K562 (cell line): ENCODE measurements at regions not wholly inside any gene's neighbourhood (a gene's known extent, or its start where the extent isn't known, plus 50 kb on each side); places are given as distances from the start of the nearest gene placed in this dataset.

Source experiments
- DPF2 ChIP-seq: fragments of 450-650 bp; IDR thresholded peaks from 2 replicates; pipeline ENCODE4 v1.6.1; 2016
- NR2C2 ChIP-seq, 2 experiments: fragments of 200-800 bp in 1 of 2; sonication (Bioruptor generic) in 1 of 2; sonication (generic) in 1 of 2; formaldehyde crosslinking in 1 of 2; IDR thresholded peaks; 2 replicates each; pipeline versions ENCODE4 v1.6.1 to v1.8.0; 2016 to 2022; ENCODE audit warnings: mild to moderate bottlenecking in 1 of 2, missing compliant biosample characterization in 1 of 2, missing genetic modification characterization in 1 of 2, missing genetic modification reagents in 1 of 2
- POLR2A ChIP-seq: fragments of 450-650 bp; conservative IDR thresholded peaks from 2 replicates; pipeline ENCODE4 v1.6.1; 2016
- PYGO2 ChIP-seq: fragments of 450-650 bp; IDR thresholded peaks from 2 replicates; pipeline ENCODE4 v1.6.1; 2016; ENCODE audit warnings: mild to moderate bottlenecking, missing genetic modification characterization, moderate library complexity, missing compliant biosample characterization
- TCFL5 ChIP-seq: fragments of 250-450 bp; sonication (Bioruptor Pico); conservative IDR thresholded peaks from 2 replicates; pipeline ENCODE4 v1.6.1; 2021; ENCODE audit warnings: mild to moderate bottlenecking, moderate library complexity, matching md5 sums
- TFAM ChIP-seq: fragments of 250-450 bp; sonication (Bioruptor Pico); conservative IDR thresholded peaks from 2 replicates; pipeline ENCODE4 v1.5.0; 2021; ENCODE audit warnings: mild to moderate bottlenecking, moderate library complexity
- TF ChIP-seq, protein P1 (sequence below): fragments of 450-650 bp; formaldehyde crosslinking; IDR thresholded peaks from 2 replicates; pipeline ENCODE4 v1.4.0; 2020; ENCODE audit warnings: mild to moderate bottlenecking, moderate library complexity
- TF ChIP-seq, protein P2 (sequence below): sonication (generic); formaldehyde crosslinking; IDR thresholded peaks from 2 replicates; pipeline ENCODE4 v1.8.1; 2022; ENCODE audit warnings: missing genetic modification reagents
- TF ChIP-seq, protein P3 (sequence below), 3 experiments: IDR thresholded peaks in 2 of 3; conservative IDR thresholded peaks in 1 of 3; 2 replicates each; pipeline ENCODE4 v1.5.1; 2011 to 2012; ENCODE audit warnings: low read length in 3 of 3, mild to moderate bottlenecking in 3 of 3, control low read depth in 2 of 3, improper control_type of control experiment in 1 of 3, inconsistent platforms in 1 of 3, low read depth in 1 of 3, mixed read lengths in 1 of 3, moderate library complexity in 1 of 3; ENCODE audit not compliant: insufficient read depth in 2 of 3

DNA sequence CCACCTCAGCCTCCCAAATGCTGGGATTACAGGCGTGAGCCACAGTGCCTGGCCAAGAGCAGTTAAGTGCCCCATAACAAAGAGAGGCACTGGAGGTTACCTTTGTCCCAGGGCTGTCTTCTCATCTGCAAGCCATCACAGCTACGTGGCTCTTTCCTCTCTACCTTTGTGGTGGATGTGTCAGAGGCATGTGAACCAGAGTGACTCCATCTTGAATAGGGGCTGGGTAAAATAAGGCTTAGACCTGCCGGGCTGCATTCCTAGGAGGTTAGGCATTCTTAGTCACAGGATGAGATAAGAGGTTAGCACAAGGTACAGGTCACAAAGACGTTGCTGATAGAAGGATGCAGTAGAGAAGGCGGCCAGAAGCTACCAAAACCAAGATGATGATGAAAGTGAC lies 59.4 kb upstream of the POU2F1 start:
- TF ChIP-seq, protein P1, sequence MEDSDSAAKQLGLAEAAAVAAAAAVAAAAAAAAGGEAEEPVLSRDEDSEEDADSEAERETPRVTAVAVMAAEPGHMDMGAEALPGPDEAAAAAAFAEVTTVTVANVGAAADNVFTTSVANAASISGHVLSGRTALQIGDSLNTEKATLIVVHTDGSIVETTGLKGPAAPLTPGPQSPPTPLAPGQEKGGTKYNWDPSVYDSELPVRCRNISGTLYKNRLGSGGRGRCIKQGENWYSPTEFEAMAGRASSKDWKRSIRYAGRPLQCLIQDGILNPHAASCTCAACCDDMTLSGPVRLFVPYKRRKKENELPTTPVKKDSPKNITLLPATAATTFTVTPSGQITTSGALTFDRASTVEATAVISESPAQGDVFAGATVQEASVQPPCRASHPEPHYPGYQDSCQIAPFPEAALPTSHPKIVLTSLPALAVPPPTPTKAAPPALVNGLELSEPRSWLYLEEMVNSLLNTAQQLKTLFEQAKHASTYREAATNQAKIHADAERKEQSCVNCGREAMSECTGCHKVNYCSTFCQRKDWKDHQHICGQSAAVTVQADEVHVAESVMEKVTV (CRISPR knock-in tag), result no peak
- no peak for TF ChIP-seq TFAM (CRISPR knock-in tag)
- TF ChIP-seq, protein P2, sequence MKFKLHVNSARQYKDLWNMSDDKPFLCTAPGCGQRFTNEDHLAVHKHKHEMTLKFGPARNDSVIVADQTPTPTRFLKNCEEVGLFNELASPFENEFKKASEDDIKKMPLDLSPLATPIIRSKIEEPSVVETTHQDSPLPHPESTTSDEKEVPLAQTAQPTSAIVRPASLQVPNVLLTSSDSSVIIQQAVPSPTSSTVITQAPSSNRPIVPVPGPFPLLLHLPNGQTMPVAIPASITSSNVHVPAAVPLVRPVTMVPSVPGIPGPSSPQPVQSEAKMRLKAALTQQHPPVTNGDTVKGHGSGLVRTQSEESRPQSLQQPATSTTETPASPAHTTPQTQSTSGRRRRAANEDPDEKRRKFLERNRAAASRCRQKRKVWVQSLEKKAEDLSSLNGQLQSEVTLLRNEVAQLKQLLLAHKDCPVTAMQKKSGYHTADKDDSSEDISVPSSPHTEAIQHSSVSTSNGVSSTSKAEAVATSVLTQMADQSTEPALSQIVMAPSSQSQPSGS (CRISPR knock-in tag), result no peak
- TF ChIP-seq TCFL5 (CRISPR knock-in tag), result no peak
- no peak for TF ChIP-seq DPF2
- TF ChIP-seq PYGO2 (tag), result peak; percentile 87
- no peak for TF ChIP-seq NR2C2 (CRISPR knock-in tag; IDR thresholded peaks at IDR 0.05)
- no peak for TF ChIP-seq NR2C2 (tag; IDR thresholded peaks at IDR 0.05)
- TF ChIP-seq, protein P3, sequence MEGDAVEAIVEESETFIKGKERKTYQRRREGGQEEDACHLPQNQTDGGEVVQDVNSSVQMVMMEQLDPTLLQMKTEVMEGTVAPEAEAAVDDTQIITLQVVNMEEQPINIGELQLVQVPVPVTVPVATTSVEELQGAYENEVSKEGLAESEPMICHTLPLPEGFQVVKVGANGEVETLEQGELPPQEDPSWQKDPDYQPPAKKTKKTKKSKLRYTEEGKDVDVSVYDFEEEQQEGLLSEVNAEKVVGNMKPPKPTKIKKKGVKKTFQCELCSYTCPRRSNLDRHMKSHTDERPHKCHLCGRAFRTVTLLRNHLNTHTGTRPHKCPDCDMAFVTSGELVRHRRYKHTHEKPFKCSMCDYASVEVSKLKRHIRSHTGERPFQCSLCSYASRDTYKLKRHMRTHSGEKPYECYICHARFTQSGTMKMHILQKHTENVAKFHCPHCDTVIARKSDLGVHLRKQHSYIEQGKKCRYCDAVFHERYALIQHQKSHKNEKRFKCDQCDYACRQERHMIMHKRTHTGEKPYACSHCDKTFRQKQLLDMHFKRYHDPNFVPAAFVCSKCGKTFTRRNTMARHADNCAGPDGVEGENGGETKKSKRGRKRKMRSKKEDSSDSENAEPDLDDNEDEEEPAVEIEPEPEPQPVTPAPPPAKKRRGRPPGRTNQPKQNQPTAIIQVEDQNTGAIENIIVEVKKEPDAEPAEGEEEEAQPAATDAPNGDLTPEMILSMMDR (IDR thresholded peaks at IDR 0.05 in 2 of 3, conservative IDR thresholded peaks at IDR 0.05 in 1 of 3; ENCODE audit: insufficient read depth in 2 of 3, low read depth in 1 of 3, low read length in 3 of 3), result no peak
- no peak for TF ChIP-seq POLR2A
